Neuronal stem cell (in vitro differentiated cells): ENCODE measurements at regions not wholly inside any gene's neighbourhood (a gene's known extent, or its start where the extent isn't known, plus 50 kb on each side); places are given as distances from the start of the nearest gene placed in this dataset.

Source experiments
- DNase-seq: peaks from one replicate; pipeline ENCODE4 v3.0.0-alpha.2; 2013; ENCODE audit warnings: low spot score
- H2AFZ ChIP-seq: one replicate; pipeline ENCODE4 v1.6.1; 2013; ENCODE audit warnings: mild to moderate bottlenecking, low read length, inconsistent platforms
- H2AK5ac ChIP-seq: 2 replicates; pipeline ENCODE4 v1.6.1; 2013; ENCODE audit warnings: low read depth, mild to moderate bottlenecking, inconsistent platforms, low read length, moderate library complexity, mixed read lengths
- H2BK120ac ChIP-seq: 2 replicates; pipeline ENCODE4 v1.6.1; 2013; ENCODE audit warnings: low read depth, mild to moderate bottlenecking, inconsistent platforms, low read length, moderate library complexity, mixed read lengths
- H2BK12ac ChIP-seq: one replicate; pipeline ENCODE4 v1.6.1; 2013; ENCODE audit warnings: low read length, inconsistent platforms
- H2BK15ac ChIP-seq: 2 replicates; pipeline ENCODE4 v1.6.1; 2013; ENCODE audit warnings: mild to moderate bottlenecking, low read length, inconsistent platforms, mixed read lengths
- H2BK5ac ChIP-seq: one replicate; pipeline ENCODE4 v1.6.1; 2013; ENCODE audit warnings: inconsistent platforms, mild to moderate bottlenecking, low read length, moderate library complexity
- H3K14ac ChIP-seq: one replicate; pipeline ENCODE4 v1.6.1; 2013; ENCODE audit warnings: low read length, inconsistent platforms
- H3K18ac ChIP-seq: 2 replicates; pipeline ENCODE4 v1.6.1; 2013; ENCODE audit warnings: low read length, inconsistent platforms
- H3K23ac ChIP-seq: 2 replicates; pipeline ENCODE4 v1.6.1; 2013; ENCODE audit warnings: low read depth, mild to moderate bottlenecking, mixed read lengths, low read length, inconsistent platforms; ENCODE audit not compliant: poor library complexity
- H3K27ac ChIP-seq: replicated peaks from 3 replicates; pipeline ENCODE4 v1.5.1; 2013; ENCODE audit warnings: low read length, inconsistent platforms
- H3K27me3 ChIP-seq, 3 experiments: 2 replicates each; pipeline ENCODE4 v1.6.1; 2013; ENCODE audit warnings: low read length in 3 of 3, mild to moderate bottlenecking in 2 of 3, inconsistent platforms in 1 of 3, low read depth in 1 of 3, mixed read lengths in 1 of 3, moderate library complexity in 1 of 3; ENCODE audit not compliant: control insufficient read depth in 3 of 3, insufficient read depth in 3 of 3
- H3K36me3 ChIP-seq, 2 donors: replicated peaks in 1 of 2; 2 replicates each; pipeline ENCODE4 v1.6.1; 2013; ENCODE audit warnings: low read length in 2 of 2; ENCODE audit not compliant: control insufficient read depth in 2 of 2, insufficient read depth in 2 of 2
- H3K4ac ChIP-seq: 2 replicates; pipeline ENCODE4 v1.6.1; 2013; ENCODE audit warnings: inconsistent platforms, mild to moderate bottlenecking, low read length, moderate library complexity
- H3K4me1 ChIP-seq, 2 donors: 1 replicate in 1 of 2; 2 replicates in 1 of 2; pipeline ENCODE4 v1.6.1; 2013; ENCODE audit warnings: low read length in 2 of 2, low read depth in 1 of 2; ENCODE audit not compliant: control insufficient read depth in 2 of 2, insufficient read depth in 1 of 2
- H3K4me2 ChIP-seq: one replicate; pipeline ENCODE4 v1.6.1; 2013; ENCODE audit warnings: mild to moderate bottlenecking, low read length, inconsistent platforms; ENCODE audit not compliant: insufficient read depth, poor library complexity, severe bottlenecking
- H3K4me3 ChIP-seq, 2 donors: 2 replicates each; pipeline ENCODE4 v1.5.1; 2013; ENCODE audit warnings: low read length in 2 of 2, mild to moderate bottlenecking in 2 of 2, inconsistent platforms in 1 of 2, moderate library complexity in 1 of 2
- H3K79me1 ChIP-seq: one replicate; pipeline ENCODE4 v1.6.1; 2013; ENCODE audit warnings: low read depth, mild to moderate bottlenecking, inconsistent platforms, low read length, moderate library complexity
- H3K9ac ChIP-seq: one replicate; pipeline ENCODE4 v1.6.1; 2013; ENCODE audit warnings: mild to moderate bottlenecking, low read depth, low read length, inconsistent platforms; ENCODE audit not compliant: poor library complexity
- H3K9me3 ChIP-seq, 2 donors: replicated peaks in 1 of 2; 2 replicates each; pipeline versions ENCODE3 to v1.6.1; 2013; ENCODE audit warnings: low read length in 2 of 2, mild to moderate bottlenecking in 2 of 2, inconsistent platforms in 1 of 2, low read depth in 1 of 2, mixed read lengths in 1 of 2, moderate library complexity in 1 of 2; ENCODE audit not compliant: control insufficient read depth in 2 of 2, insufficient read depth in 1 of 2
- H4K8ac ChIP-seq: one replicate; pipeline ENCODE4 v1.6.1; 2013; ENCODE audit warnings: low read depth, mild to moderate bottlenecking, inconsistent platforms, low read length, moderate library complexity
- H4K91ac ChIP-seq: one replicate; pipeline ENCODE4 v1.6.1; 2013; ENCODE audit warnings: low read length, low read depth, mild to moderate bottlenecking, inconsistent platforms; ENCODE audit not compliant: poor library complexity
- WGBS, 2 donors: extraction: QIAGEN DNeasy Blood & Tissue Kit; methylation state at CpG; one replicate each; pipeline ENCODE4 v1.1.7; 2013; ENCODE audit warnings: missing lambda C conversion rate in 2 of 2, mixed read lengths in 1 of 2; ENCODE audit not compliant: insufficient read length in 2 of 2, insufficient replicate concordance in 1 of 2; ENCODE audit errors: extremely low coverage in 2 of 2; 5-methylcytosine and 5-hydroxymethylcytosine counted together

GRCh38 chr4:114250439-114250891 lies 271.0 kb upstream of the ARSJ start:
- Histone ChIP-seq H3K9me3 (no peaks in the 10 kb centered on the region), H3K23ac (no peak overlapping the region), H2AK5ac (no peak overlapping the region), H2BK120ac (no peak overlapping the region), H2BK15ac (no peak overlapping the region), H3K4me2 (no peak overlapping the region), H3K79me1 (no peaks in the 10 kb centered on the region), H3K27ac (no peak overlapping the region), H3K36me3 (no peaks in the 10 kb centered on the region), H2BK12ac (no peak overlapping the region), H3K14ac (no peak overlapping the region), H3K4me3 (no peak overlapping the region), H3K27me3 (no peaks in the 10 kb centered on the region), H3K4me1 (no peaks in the 10 kb centered on the region), H2BK5ac (no peak overlapping the region), H2AFZ (no peak overlapping the region), H3K9ac (no peak overlapping the region), H4K8ac (no peak overlapping the region), H4K91ac (no peak overlapping the region), H3K4ac (no peak overlapping the region), H3K18ac (no peak overlapping the region)
- no peak for DNase-seq
- WGBS, 2 donors: no CpG with 5 or more reads among the region's 2 CpGs

- H3K4me3 ChIP-seq: no peak overlapping the region
- H2BK12ac ChIP-seq: no peak overlapping the region
- no peak overlapping the region for H3K27ac ChIP-seq
- H2AFZ ChIP-seq: no peak overlapping the region
- no peak overlapping the region for H4K8ac ChIP-seq
- no peak overlapping the region for H2BK120ac ChIP-seq
- no peak overlapping the region for H3K23ac ChIP-seq
- no peak overlapping the region for H2BK5ac ChIP-seq
- no peak overlapping the region for H3K18ac ChIP-seq
- H4K91ac ChIP-seq: no peak overlapping the region
- H3K4me1 ChIP-seq: no peaks in the 10 kb centered on the region
- no peaks in the 10 kb centered on the region for H3K9me3 ChIP-seq
- no peak overlapping the region for H3K4ac ChIP-seq
- DNase-seq: no peak
- no peaks in the 10 kb centered on the region for H3K36me3 ChIP-seq
- no peaks in the 10 kb centered on the region for H3K79me1 ChIP-seq
- H3K9ac ChIP-seq: no peak overlapping the region
- no peak overlapping the region for H3K14ac ChIP-seq
- H3K27me3 ChIP-seq: no peaks in the 10 kb centered on the region
- H2AK5ac ChIP-seq: no peak overlapping the region
- H2BK15ac ChIP-seq: no peak overlapping the region
- no peak overlapping the region for H3K4me2 ChIP-seq
Measured at GRCh38 chr4:114251020-114251419, 271.6 kb upstream of the ARSJ start.

GRCh38 chr4:114252499-114252898 lies 273.1 kb upstream of the ARSJ start:
- no peak overlapping the region for H3K27ac ChIP-seq
- H3K18ac ChIP-seq: no peak overlapping the region
- H2BK15ac ChIP-seq: no peak overlapping the region
- no CpG with 5 or more reads among the region's 2 CpGs for WGBS, 2 donors
- H3K27me3 ChIP-seq: no peaks in the 10 kb centered on the region
- H3K4ac ChIP-seq: no peak overlapping the region
- H2BK120ac ChIP-seq: no peak overlapping the region
- no peak overlapping the region for H3K14ac ChIP-seq
- no peaks in the 10 kb centered on the region for H3K36me3 ChIP-seq
- H4K8ac ChIP-seq: no peak overlapping the region
- H3K9ac ChIP-seq: no peak overlapping the region
- no peak for DNase-seq
- no peak overlapping the region for H3K4me3 ChIP-seq
- no peak overlapping the region for H3K4me2 ChIP-seq
- no peaks in the 10 kb centered on the region for H3K4me1 ChIP-seq
- no peak overlapping the region for H3K23ac ChIP-seq
- no peaks in the 10 kb centered on the region for H3K9me3 ChIP-seq
- H2AK5ac ChIP-seq: no peak overlapping the region
- no peak overlapping the region for H2BK12ac ChIP-seq
- no peaks in the 10 kb centered on the region for H3K79me1 ChIP-seq
- no peak overlapping the region for H2BK5ac ChIP-seq
- no peak overlapping the region for H4K91ac ChIP-seq
- H2AFZ ChIP-seq: no peak overlapping the region

GRCh38 chr4:114257501-114257900 lies 278.1 kb upstream of the ARSJ start:
- H3K9me3 ChIP-seq: no peaks in the 10 kb centered on the region
- no peak overlapping the region for H4K8ac ChIP-seq
- no peak overlapping the region for H2BK12ac ChIP-seq
- DNase-seq: no peak
- H3K4ac ChIP-seq: no peak overlapping the region
- H2BK5ac ChIP-seq: no peak overlapping the region
- no peak overlapping the region for H3K27ac ChIP-seq
- H3K4me3 ChIP-seq: no peak overlapping the region
- no peak overlapping the region for H2AK5ac ChIP-seq
- H3K36me3 ChIP-seq: no peaks in the 10 kb centered on the region
- no peaks in the 10 kb centered on the region for H3K79me1 ChIP-seq
- no peak overlapping the region for H2AFZ ChIP-seq
- no peak overlapping the region for H4K91ac ChIP-seq
- H3K27me3 ChIP-seq: no peaks in the 10 kb centered on the region
- WGBS, 2 donors: no CpG with 5 or more reads among the region's 1 CpG
- H3K18ac ChIP-seq: no peak overlapping the region
- H3K4me1 ChIP-seq: no peaks in the 10 kb centered on the region
- no peak overlapping the region for H3K9ac ChIP-seq
- H3K23ac ChIP-seq: no peak overlapping the region
- H2BK15ac ChIP-seq: no peak overlapping the region
- H3K4me2 ChIP-seq: no peak overlapping the region
- H2BK120ac ChIP-seq: no peak overlapping the region
- no peak overlapping the region for H3K14ac ChIP-seq
